ENCODE measurements at regions not wholly inside any gene's neighbourhood (a gene's known extent, or its start where the extent isn't known, plus 50 kb on each side); places are given as distances from the start of the nearest gene placed in this dataset.

- TF ChIP-seq CTCF (IDR thresholded peaks at IDR 0.05; ENCODE audit: borderline replicate concordance, insufficient read depth, low read depth, low read length): no peak
- H3K4me3 ChIP-seq (ENCODE audit: low read depth, low read length): no peak overlapping the region
Observed at GRCh38 chr2:192876698-192877097, 682.0 kb upstream of the TMEFF2 start.

DNA sequence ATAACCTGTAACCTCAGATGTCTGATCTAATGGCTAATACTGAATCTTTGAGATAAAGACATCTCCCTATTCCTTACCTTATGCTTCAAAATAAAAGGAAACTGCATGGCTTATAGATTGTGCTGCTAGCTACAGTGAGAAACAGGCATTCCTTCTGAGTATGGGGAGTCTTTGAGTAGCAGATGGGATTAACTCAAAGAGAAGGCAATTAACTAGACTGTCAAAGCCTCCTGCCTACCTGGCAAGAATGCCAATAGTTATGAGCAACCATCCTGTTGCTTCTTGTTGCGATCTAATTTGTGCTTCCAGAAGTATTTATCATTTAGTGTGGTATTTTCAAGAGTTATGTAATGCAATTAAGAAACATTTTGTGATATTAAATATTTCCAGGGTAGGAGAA lies 660.0 kb upstream of the TMEFF2 start:
- TF ChIP-seq CTCF (IDR thresholded peaks at IDR 0.05; ENCODE audit: borderline replicate concordance, insufficient read depth, low read depth, low read length): no peak
- no peak overlapping the region for H3K4me3 ChIP-seq (ENCODE audit: low read depth, low read length)

- TF ChIP-seq CTCF (IDR thresholded peaks at IDR 0.05; ENCODE audit: borderline replicate concordance, insufficient read depth, low read depth, low read length): no peak
- no peak overlapping the region for H3K4me3 ChIP-seq (ENCODE audit: low read depth, low read length)
Observed at GRCh38 chr2:192854031-192854430, 659.3 kb upstream of the TMEFF2 start.

DNA sequence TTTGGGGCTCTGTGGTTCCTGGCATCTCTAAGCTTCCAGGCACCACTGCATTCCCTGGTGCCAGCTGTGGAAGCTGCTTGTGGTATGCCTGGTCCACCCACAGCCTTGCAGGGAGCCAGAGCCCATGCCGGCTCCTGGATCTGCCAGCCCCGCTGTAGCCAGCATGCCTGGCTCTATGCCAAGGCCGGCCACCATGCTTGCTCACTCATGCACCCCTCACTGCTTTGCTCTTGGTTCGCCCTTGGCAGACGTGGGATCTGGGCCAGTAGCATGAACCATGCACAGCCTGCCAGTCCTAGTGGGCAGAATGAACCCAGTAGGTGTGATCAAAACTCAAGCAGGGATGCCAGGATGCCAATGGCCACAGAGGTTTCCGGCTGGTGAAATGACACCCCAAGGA lies 634.2 kb upstream of the TMEFF2 start:
- no peak overlapping the region for H3K4me3 ChIP-seq (ENCODE audit: low read depth, low read length)
- no peak for TF ChIP-seq CTCF (IDR thresholded peaks at IDR 0.05; ENCODE audit: borderline replicate concordance, insufficient read depth, low read depth, low read length)

- no peak overlapping the region for H3K4me3 ChIP-seq (ENCODE audit: low read depth, low read length)
- no peak for TF ChIP-seq CTCF (IDR thresholded peaks at IDR 0.05; ENCODE audit: borderline replicate concordance, insufficient read depth, low read depth, low read length)
Observed at GRCh38 chr2:192828175-192828574, 633.4 kb upstream of the TMEFF2 start.

DNA sequence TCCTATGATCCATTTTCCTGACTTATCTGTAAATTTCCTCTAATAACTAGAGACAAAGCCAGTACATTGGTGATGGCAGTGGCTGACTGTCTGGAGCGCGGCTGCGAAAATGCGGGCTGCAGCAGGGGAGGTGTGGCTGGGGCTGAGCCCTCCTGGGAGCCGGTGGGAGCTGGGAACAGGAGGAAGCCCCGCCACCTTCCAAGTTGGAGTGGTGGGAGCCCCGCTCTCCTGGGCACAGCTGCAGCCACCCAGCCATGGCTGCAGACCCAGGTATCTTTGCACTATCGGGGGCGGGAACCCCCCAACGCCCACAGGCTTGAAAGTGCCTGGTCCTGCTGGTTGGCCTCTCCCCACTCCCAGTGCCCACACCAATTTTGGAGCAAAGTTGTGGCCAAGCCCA lies 633.0 kb upstream of the TMEFF2 start:
- TF ChIP-seq CTCF (IDR thresholded peaks at IDR 0.05; ENCODE audit: borderline replicate concordance, insufficient read depth, low read depth, low read length): no peak

DNA sequence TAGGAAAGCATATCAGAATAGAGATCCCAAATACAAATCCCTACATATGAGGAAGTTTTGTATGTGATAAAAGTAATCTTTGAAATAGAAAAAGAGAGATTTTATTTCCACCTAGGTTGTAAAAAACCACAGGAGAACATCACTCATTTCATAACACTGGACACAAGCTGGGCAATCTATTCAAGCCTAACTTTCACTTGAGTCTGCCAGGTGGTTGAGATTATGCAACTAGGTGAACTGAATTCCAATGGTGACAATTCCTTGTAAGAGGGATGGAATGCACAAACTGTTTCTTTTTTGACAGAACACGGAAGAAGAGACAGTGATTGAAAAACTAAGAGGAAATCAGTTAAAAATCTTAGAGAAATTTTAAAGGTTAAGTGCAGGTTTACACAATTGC lies 619.6 kb upstream of the TMEFF2 start:
- no peak overlapping the region for H3K4me3 ChIP-seq (ENCODE audit: low read depth, low read length)
- TF ChIP-seq CTCF (IDR thresholded peaks at IDR 0.05; ENCODE audit: borderline replicate concordance, insufficient read depth, low read depth, low read length): no peak

More for the DNA sequence above, 633.0 kb upstream of the TMEFF2 start:
- no peak overlapping the region for H3K4me3 ChIP-seq (ENCODE audit: low read depth, low read length)
